Natural killer cell (primary cell): ENCODE measurements at regions not wholly inside any gene's neighbourhood (a gene's known extent, or its start where the extent isn't known, plus 50 kb on each side); places are given as distances from the start of the nearest gene placed in this dataset.

Experiments used
- ATAC-seq, 3 donors: fragments of 150-1000 bp in 2 of 3; fragments of 200-7000 bp in 1 of 3; cut with Tn5 transposase; 1 replicate in 1 of 3; 2 replicates in 2 of 3; pipeline ENCODE4 v1.10.0; 2021; ENCODE audit warnings: mild to moderate bottlenecking in 2 of 3, moderate library complexity in 2 of 3
- DNase-seq, 2 donors: peaks; one replicate each; pipeline versions ENCODE4 v3.0.0 to v3.0.0-alpha.2; 2013 to 2021; ENCODE audit warnings: mixed read lengths in 1 of 2
- H3K27ac ChIP-seq: one replicate; pipeline ENCODE4 v1.5.1; 2013; ENCODE audit warnings: mild to moderate bottlenecking, low read length
- H3K27me3 ChIP-seq: one replicate; pipeline ENCODE4 v1.6.1; 2013; ENCODE audit warnings: low read length; ENCODE audit not compliant: control insufficient read depth, insufficient read depth
- H3K36me3 ChIP-seq: one replicate; pipeline ENCODE4 v1.6.1; 2013; ENCODE audit warnings: low read length; ENCODE audit not compliant: control insufficient read depth, insufficient read depth
- H3K4me1 ChIP-seq: one replicate; pipeline ENCODE4 v1.6.1; 2013; ENCODE audit warnings: low read length; ENCODE audit not compliant: control insufficient read depth, insufficient read depth
- H3K4me3 ChIP-seq: one replicate; pipeline ENCODE4 v1.5.1; 2013; ENCODE audit warnings: low read length
- H3K9me3 ChIP-seq: one replicate; pipeline ENCODE4 v1.6.1; 2013; ENCODE audit warnings: low read length; ENCODE audit not compliant: control insufficient read depth, insufficient read depth
- H3K27ac Mint-ChIP-seq, 2 donors: one replicate each; pipeline ENCODE4 v1.8.0; 2022; ENCODE audit warnings: mild to moderate bottlenecking in 2 of 2, mixed read lengths in 2 of 2, moderate library complexity in 1 of 2
- H3K27me3 Mint-ChIP-seq, 2 donors: one replicate each; pipeline ENCODE4 v1.8.0; 2022; ENCODE audit warnings: low read depth in 2 of 2, mixed read lengths in 2 of 2
- H3K36me3 Mint-ChIP-seq: one replicate; pipeline ENCODE4 v1.8.0; 2022; ENCODE audit warnings: mixed read lengths
- H3K4me1 Mint-ChIP-seq, 2 donors: one replicate each; pipeline ENCODE4 v1.8.0; 2022; ENCODE audit warnings: mixed read lengths in 2 of 2
- H3K4me3 Mint-ChIP-seq: one replicate; pipeline ENCODE4 v1.8.0; 2022; ENCODE audit warnings: mild to moderate bottlenecking, moderate library complexity, mixed read lengths
- H3K9me3 Mint-ChIP-seq, 2 donors: one replicate each; pipeline ENCODE4 v1.8.0; 2022; ENCODE audit warnings: mixed read lengths in 2 of 2
- WGBS: methylation state at CpG from one replicate; pipeline ENCODE4 v1.1.7; 2013; ENCODE audit warnings: missing lambda C conversion rate; ENCODE audit not compliant: insufficient coverage; 5-methylcytosine and 5-hydroxymethylcytosine counted together
- intact Hi-C: fragments of 100-400 bp; cut with micrococcal nuclease; formaldehyde crosslinking; loops from one replicate; pipeline ENCODE4 v1.14.2; 2022
- TF ChIP-seq, protein P1 (sequence below): fragments of 200-600 bp; IDR thresholded peaks from one replicate; pipeline ENCODE4 v1.8.0; 2022; ENCODE audit warnings: antibody characterized with exemption

DNA sequence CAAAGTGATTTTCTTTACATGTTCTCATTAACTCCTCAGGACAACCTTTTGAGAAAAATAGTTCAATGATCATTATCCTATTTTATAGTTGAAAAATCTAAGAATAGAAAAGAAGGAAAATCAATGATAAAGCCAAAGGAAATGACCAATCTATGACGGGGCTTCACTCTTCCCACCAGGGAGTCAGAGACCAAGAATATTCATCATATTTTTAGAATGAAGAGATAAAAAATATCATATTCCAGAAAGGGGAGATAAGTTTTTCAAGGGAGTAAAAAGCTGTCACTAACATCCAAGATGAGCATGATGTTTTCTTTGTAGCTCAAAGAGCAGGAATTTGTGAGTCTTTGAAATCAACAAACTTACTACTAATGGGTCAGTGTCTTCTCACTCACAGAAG is 71.5 kb upstream of the LPP start:
- H3K27ac ChIP-seq = no peak overlapping the region
- H3K36me3 ChIP-seq = no peaks in the 10 kb centered on the region
- H3K9me3 ChIP-seq = no peaks in the 10 kb centered on the region
- H3K4me1 Mint-ChIP-seq = peaks cover 0 to 6% of the 10 kb centered on the region in 2 donors
- no peak overlapping the region for H3K4me3 Mint-ChIP-seq
- H3K4me1 ChIP-seq = no peaks in the 10 kb centered on the region
- no peak for DNase-seq
- ATAC-seq = no peak
- H3K27me3 ChIP-seq = no peaks in the 10 kb centered on the region
- H3K27ac Mint-ChIP-seq = no peak overlapping the region
- peaks cover 2 to 17% of the 10 kb centered on the region in 2 donors for H3K27me3 Mint-ChIP-seq
- peaks cover 13% of the 10 kb centered on the region for H3K36me3 Mint-ChIP-seq
- intact Hi-C loops = no loop called here
- TF ChIP-seq, protein P1, sequence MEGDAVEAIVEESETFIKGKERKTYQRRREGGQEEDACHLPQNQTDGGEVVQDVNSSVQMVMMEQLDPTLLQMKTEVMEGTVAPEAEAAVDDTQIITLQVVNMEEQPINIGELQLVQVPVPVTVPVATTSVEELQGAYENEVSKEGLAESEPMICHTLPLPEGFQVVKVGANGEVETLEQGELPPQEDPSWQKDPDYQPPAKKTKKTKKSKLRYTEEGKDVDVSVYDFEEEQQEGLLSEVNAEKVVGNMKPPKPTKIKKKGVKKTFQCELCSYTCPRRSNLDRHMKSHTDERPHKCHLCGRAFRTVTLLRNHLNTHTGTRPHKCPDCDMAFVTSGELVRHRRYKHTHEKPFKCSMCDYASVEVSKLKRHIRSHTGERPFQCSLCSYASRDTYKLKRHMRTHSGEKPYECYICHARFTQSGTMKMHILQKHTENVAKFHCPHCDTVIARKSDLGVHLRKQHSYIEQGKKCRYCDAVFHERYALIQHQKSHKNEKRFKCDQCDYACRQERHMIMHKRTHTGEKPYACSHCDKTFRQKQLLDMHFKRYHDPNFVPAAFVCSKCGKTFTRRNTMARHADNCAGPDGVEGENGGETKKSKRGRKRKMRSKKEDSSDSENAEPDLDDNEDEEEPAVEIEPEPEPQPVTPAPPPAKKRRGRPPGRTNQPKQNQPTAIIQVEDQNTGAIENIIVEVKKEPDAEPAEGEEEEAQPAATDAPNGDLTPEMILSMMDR = no peak
- H3K9me3 Mint-ChIP-seq = peaks cover 2% of the 10 kb centered on the region in 2 donors
- WGBS = no CpG with 5 or more reads among the region's 1 CpG
- no peak overlapping the region for H3K4me3 ChIP-seq

DNA sequence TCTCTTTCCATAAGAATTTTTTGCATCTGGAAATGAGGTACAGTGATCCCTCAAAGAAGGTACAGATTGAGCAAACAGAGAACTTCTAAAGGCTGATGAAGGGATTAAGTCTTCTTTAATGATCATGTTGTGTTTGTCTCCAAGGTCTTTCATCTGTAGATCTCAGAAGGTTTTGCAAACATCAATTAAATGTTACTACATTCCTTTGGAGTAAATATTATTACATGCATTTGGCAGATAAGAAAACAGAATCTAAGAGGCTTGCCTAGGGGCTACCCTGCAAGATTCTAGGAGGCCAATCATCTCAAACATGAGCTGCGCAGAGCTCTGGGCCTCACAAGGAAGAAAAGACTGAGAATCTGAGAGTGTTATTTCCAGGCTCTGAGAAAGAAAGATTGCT is 70.9 kb upstream of the LPP start:
- ATAC-seq (no peak), DNase-seq (no peak)
- no peaks in the 10 kb centered on the region for H3K36me3 ChIP-seq
- TF ChIP-seq, protein P1 = no peak
- H3K27me3 ChIP-seq = no peaks in the 10 kb centered on the region
- no peaks in the 10 kb centered on the region for H3K4me1 ChIP-seq
- Mint-ChIP-seq H3K27ac (no peak overlapping the region), H3K4me1 (peaks cover 0 to 6% of the 10 kb centered on the region in 2 donors), H3K9me3 (peaks cover 2% of the 10 kb centered on the region in 2 donors), H3K4me3 (no peak overlapping the region), H3K27me3 (peaks cover 2 to 17% of the 10 kb centered on the region in 2 donors), H3K36me3 (peaks cover 13% of the 10 kb centered on the region)
- intact Hi-C loops = no loop called here
- no peaks in the 10 kb centered on the region for H3K9me3 ChIP-seq
- no peak overlapping the region for H3K4me3 ChIP-seq
- no peak overlapping the region for H3K27ac ChIP-seq
- WGBS = 96% methylated on average over 1 of the region's 1 CpG

DNA sequence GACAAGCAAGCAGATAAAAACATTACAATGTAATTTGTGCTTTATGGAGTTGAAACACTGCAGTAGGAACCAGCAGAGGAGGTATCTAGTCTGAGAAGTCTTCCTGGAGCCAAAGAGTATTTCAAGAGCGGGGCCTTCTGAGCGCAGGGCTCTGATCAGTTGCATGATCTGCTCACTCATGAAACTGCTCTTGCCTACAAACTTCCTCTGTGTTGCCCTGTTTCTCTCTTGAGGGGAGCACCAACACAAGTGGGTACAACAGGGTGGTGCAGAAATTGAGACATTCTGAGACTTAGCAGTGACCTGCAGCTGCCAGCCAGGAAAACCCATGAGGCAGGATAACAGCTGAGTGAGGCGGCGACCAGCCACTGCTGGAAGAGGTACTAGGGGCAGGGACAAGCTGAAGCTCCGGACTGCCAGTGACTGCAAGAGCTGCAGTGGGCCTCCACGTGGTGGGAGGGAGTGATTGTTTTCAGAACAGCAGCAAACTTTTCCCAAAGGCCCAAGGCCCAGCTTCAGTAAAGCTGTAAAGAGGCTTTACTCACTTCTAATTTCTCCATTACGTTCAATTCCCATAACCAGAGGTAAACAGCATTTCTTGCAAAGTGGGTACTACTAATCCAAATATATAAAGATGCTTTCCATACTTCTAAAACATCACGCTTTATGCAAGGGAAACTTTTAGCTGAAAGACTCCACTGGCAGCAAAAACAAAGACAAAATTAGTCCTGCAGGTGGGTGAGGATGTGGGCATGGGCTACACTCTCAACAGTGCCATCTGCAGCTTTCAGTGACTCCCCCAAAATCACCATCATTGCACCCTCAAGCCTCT is 69.0 kb upstream of the LPP start:
- Mint-ChIP-seq H3K9me3 (peaks cover 2% of the 10 kb centered on the region in 2 donors), H3K27ac (no peak overlapping the region), H3K4me3 (no peak overlapping the region), H3K27me3 (peaks cover 2 to 17% of the 10 kb centered on the region in 2 donors), H3K36me3 (peaks cover 6% of the 10 kb centered on the region), H3K4me1 (peaks cover 0 to 6% of the 10 kb centered on the region in 2 donors)
- Histone ChIP-seq H3K27ac (no peak overlapping the region), H3K9me3 (no peaks in the 10 kb centered on the region), H3K27me3 (no peaks in the 10 kb centered on the region), H3K36me3 (no peaks in the 10 kb centered on the region), H3K4me3 (no peak overlapping the region), H3K4me1 (no peaks in the 10 kb centered on the region)
- intact Hi-C loops = no loop called here
- DNase-seq (no peak), ATAC-seq (no peak)
- TF ChIP-seq, protein P1 = no peak
- 87% methylated on average over 8 of the region's 8 CpGs for WGBS
